ENCODE measurements at regions not wholly inside any gene's neighbourhood (a gene's known extent, or its start where the extent isn't known, plus 50 kb on each side); places are given as distances from the start of the nearest gene placed in this dataset.

DNA sequence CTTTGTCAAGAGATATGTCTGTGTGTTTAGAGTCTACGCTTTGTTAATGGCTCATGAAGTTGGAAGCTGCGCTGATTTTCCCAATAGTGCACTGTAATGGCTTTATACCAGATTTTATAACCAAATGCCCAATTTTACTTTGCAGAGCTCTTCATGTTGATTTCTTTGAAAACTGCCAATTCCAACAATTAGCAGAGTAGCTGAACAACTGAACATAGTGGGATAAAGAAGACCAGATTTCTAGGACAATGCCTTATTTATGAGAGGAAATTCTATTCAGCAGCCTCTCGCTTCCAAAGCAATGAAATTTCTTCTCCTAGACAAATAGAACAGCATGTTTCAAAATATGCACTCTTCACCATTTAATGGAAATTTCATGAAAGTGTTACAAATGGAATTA, 66.9 kb upstream of the PROK2 start:
- DNase-seq (no peak), ATAC-seq (no peak)

- no peak for ATAC-seq
- no peak for DNase-seq
Measured at GRCh38 chr3:71850654-71851053, 65.7 kb upstream of the PROK2 start.

- ATAC-seq (no peak), DNase-seq (no peak)
Measured at GRCh38 chr3:71849681-71850080, 64.7 kb upstream of the PROK2 start.

- ATAC-seq (no peak), DNase-seq (no peak)
Measured at GRCh38 chr3:71847794-71848193, 62.8 kb upstream of the PROK2 start.

GRCh38 chr3:71846185-71846584, 61.2 kb upstream of the PROK2 start:
- ATAC-seq, result no peak
- DNase-seq, result no peak

DNA sequence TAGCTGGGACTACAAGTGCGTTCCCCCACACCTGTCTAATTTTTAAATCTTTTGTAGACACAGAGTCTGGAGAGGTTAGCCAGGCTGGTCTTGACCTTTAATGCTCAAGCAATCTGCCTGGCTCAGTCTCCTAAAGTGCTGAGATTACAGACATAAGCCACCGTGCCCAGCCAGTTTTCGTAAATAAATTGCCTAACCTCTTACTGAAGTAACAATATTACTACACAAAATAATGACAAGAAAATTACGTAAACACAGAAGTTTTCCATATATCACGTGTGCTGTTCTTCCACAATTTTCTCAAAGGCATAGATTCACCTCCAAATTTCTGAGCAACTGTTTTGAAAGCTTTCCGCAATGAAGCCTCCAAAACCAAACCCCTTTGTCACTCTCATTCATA, 58.1 kb upstream of the PROK2 start:
- no peak for ATAC-seq
- no peak for DNase-seq

GRCh38 chr3:71838406-71838805, 53.5 kb upstream of the PROK2 start:
- DNase-seq (no peak), ATAC-seq (no peak)
